Naive thymus-derived CD4-positive, alpha-beta T cell (primary cell): ENCODE measurements at regions not wholly inside any gene's neighbourhood (a gene's known extent, or its start where the extent isn't known, plus 50 kb on each side); places are given as distances from the start of the nearest gene placed in this dataset.
A peak's percentile ranks its signal among the peaks of the same experiment; 100 is the strongest.

Source experiments
- ATAC-seq: fragments of 150-1000 bp; cut with Tn5 transposase; 2 replicates; pipeline ENCODE4 v1.10.0; 2021; ENCODE audit warnings: mild to moderate bottlenecking, moderate library complexity
- CTCF ChIA-PET: fragments of 350-600 bp; sonication (Branson Sonifier 250); formaldehyde crosslinking; loops from one replicate; lab custom pipeline; 2021; ENCODE audit warnings: antibody characterized with exemption; lab: Charles Lee
- POLR2A ChIA-PET: fragments of 350-600 bp; sonication (Branson Sonifier 250); formaldehyde crosslinking; loops from one replicate; lab custom pipeline; 2021; ENCODE audit warnings: antibody characterized with exemption, inconsistent platforms; lab: Charles Lee
- DNase-seq, 9 donors: peaks; one replicate each; pipeline versions ENCODE4 v3.0.0 to v3.0.0-alpha.2; 2020 to 2022; ENCODE audit warnings: mixed read lengths in 1 of 9
- H3K27ac ChIP-seq: one replicate; pipeline ENCODE4 v1.7.0; 2013; ENCODE audit warnings: mild to moderate bottlenecking, low read depth, low read length, moderate library complexity
- H3K27me3 ChIP-seq, 2 donors: one replicate each; pipeline ENCODE4 v1.7.0; 2013; ENCODE audit warnings: low read length in 2 of 2, mild to moderate bottlenecking in 2 of 2, moderate library complexity in 2 of 2; ENCODE audit not compliant: control insufficient read depth in 2 of 2, insufficient read depth in 2 of 2
- H3K36me3 ChIP-seq, 3 experiments: 1 replicate in 2 of 3; 2 replicates in 1 of 3; pipeline ENCODE4 v1.7.0; 2013; ENCODE audit warnings: low read length in 3 of 3, mild to moderate bottlenecking in 3 of 3, moderate library complexity in 1 of 3; ENCODE audit not compliant: insufficient read depth in 3 of 3, control insufficient read depth in 2 of 3
- H3K4me1 ChIP-seq, 2 donors: one replicate each; pipeline ENCODE4 v1.7.0; 2013; ENCODE audit warnings: low read length in 2 of 2, mild to moderate bottlenecking in 2 of 2, moderate library complexity in 1 of 2; ENCODE audit not compliant: control insufficient read depth in 2 of 2, insufficient read depth in 2 of 2
- H3K4me3 ChIP-seq: 2 replicates; pipeline ENCODE4 v1.7.0; 2013; ENCODE audit warnings: mild to moderate bottlenecking, low read length
- H3K9me3 ChIP-seq, 3 experiments: 1 replicate in 2 of 3; 2 replicates in 1 of 3; pipeline ENCODE4 v1.7.0; 2013; ENCODE audit warnings: low read length in 3 of 3; ENCODE audit not compliant: control insufficient read depth in 2 of 3
- H3K27ac Mint-ChIP-seq, 9 donors: one replicate each; pipeline ENCODE4 v1.8.0; 2020 to 2022; ENCODE audit warnings: mixed read lengths in 9 of 9, mild to moderate bottlenecking in 8 of 9, moderate library complexity in 5 of 9, inconsistent platforms in 2 of 9
- H3K27me3 Mint-ChIP-seq, 5 donors: one replicate each; pipeline ENCODE4 v1.8.0; 2021 to 2022; ENCODE audit warnings: mixed read lengths in 5 of 5, mild to moderate bottlenecking in 1 of 5
- H3K36me3 Mint-ChIP-seq, 5 donors: one replicate each; pipeline ENCODE4 v1.8.0; 2020 to 2022; ENCODE audit warnings: mixed read lengths in 5 of 5, mild to moderate bottlenecking in 3 of 5, inconsistent platforms in 1 of 5
- H3K4me1 Mint-ChIP-seq, 7 donors: one replicate each; pipeline ENCODE4 v1.8.0; 2020 to 2022; ENCODE audit warnings: mixed read lengths in 7 of 7, mild to moderate bottlenecking in 3 of 7, inconsistent platforms in 1 of 7
- H3K4me3 Mint-ChIP-seq, 10 donors: one replicate each; pipeline ENCODE4 v1.8.0; 2020 to 2022; ENCODE audit warnings: mild to moderate bottlenecking in 10 of 10, mixed read lengths in 10 of 10, moderate library complexity in 6 of 10, inconsistent platforms in 2 of 10
- H3K9me3 Mint-ChIP-seq, 11 donors: one replicate each; pipeline ENCODE4 v1.8.0; 2020 to 2022; ENCODE audit warnings: mixed read lengths in 11 of 11, mild to moderate bottlenecking in 4 of 11, inconsistent platforms in 1 of 11, moderate library complexity in 1 of 11
- intact Hi-C, 2 donors: fragments of 100-400 bp; cut with micrococcal nuclease; formaldehyde crosslinking; loops; one replicate each; pipeline ENCODE4 v1.15.1; 2023

- Mint-ChIP-seq H3K36me3 (peaks cover 0 to 4% (median 0%) of the 10 kb centered on the region in 5 donors), H3K4me3 (no peak overlapping the region), H3K4me1 (no peaks in the 10 kb centered on the region), H3K27ac (no peak overlapping the region), H3K27me3 (peaks cover 2 to 32% (median 15%) of the 10 kb centered on the region in 5 donors), H3K9me3 (peaks cover 4 to 30% (median 19%) of the 10 kb centered on the region in 11 donors)
- Histone ChIP-seq H3K4me1 (no peaks in the 10 kb centered on the region), H3K4me3 (no peak overlapping the region), H3K27me3 (no peaks in the 10 kb centered on the region), H3K9me3 (peaks cover 0 to 8% (median 0%) of the 10 kb centered on the region in 3 experiments), H3K36me3 (no peaks in the 10 kb centered on the region), H3K27ac (no peak overlapping the region)
- no peak for ATAC-seq
- ChIA-PET CTCF (no interaction called here), POLR2A (no interaction called here)
- no peak for DNase-seq
- intact Hi-C loops = no loop called here
These were observed 274.4 kb downstream of the THBS2 start for GRCh38 chr6:168979254-168979653.

GRCh38 chr6:168972128-168972527, 281.5 kb downstream of the THBS2 start:
- Mint-ChIP-seq H3K9me3 (peaks cover 0 to 5% (median 0%) of the 10 kb centered on the region in 11 donors), H3K4me3 (no peak overlapping the region), H3K36me3 (no peaks in the 10 kb centered on the region), H3K27me3 (peaks cover 6 to 35% (median 14%) of the 10 kb centered on the region in 5 donors), H3K27ac (no peak overlapping the region), H3K4me1 (no peaks in the 10 kb centered on the region)
- H3K27me3 ChIP-seq = no peaks in the 10 kb centered on the region
- ATAC-seq = no peak
- H3K36me3 ChIP-seq = no peaks in the 10 kb centered on the region
- DNase-seq = no peak
- H3K4me1 ChIP-seq = no peaks in the 10 kb centered on the region
- no peaks in the 10 kb centered on the region for H3K9me3 ChIP-seq
- intact Hi-C loops = no loop called here
- H3K4me3 ChIP-seq = no peak overlapping the region
- no peak overlapping the region for H3K27ac ChIP-seq
- POLR2A ChIA-PET = no interaction called here
- CTCF ChIA-PET = no interaction called here

GRCh38 chr6:168971549-168971948, 282.1 kb downstream of the THBS2 start:
- Mint-ChIP-seq H3K27me3 (peaks cover 7 to 35% (median 17%) of the 10 kb centered on the region in 5 donors), H3K9me3 (peaks cover 0 to 5% (median 0%) of the 10 kb centered on the region in 11 donors), H3K4me1 (no peaks in the 10 kb centered on the region), H3K4me3 (no peak overlapping the region), H3K36me3 (no peaks in the 10 kb centered on the region), H3K27ac (no peak overlapping the region)
- intact Hi-C loops = no loop called here
- H3K4me1 ChIP-seq = no peaks in the 10 kb centered on the region
- no peaks in the 10 kb centered on the region for H3K36me3 ChIP-seq
- no peaks in the 10 kb centered on the region for H3K27me3 ChIP-seq
- ChIA-PET CTCF (no interaction called here), POLR2A (no interaction called here)
- DNase-seq (no peak), ATAC-seq (no peak)
- H3K4me3 ChIP-seq = no peak overlapping the region
- no peaks in the 10 kb centered on the region for H3K9me3 ChIP-seq
- no peak overlapping the region for H3K27ac ChIP-seq

GRCh38 chr6:168968801-168969200, 284.8 kb downstream of the THBS2 start:
- no peaks in the 10 kb centered on the region for H3K36me3 ChIP-seq
- ATAC-seq (no peak), DNase-seq (no peak)
- H3K27ac Mint-ChIP-seq = no peak overlapping the region
- intact Hi-C loops = no loop called here
- no peaks in the 10 kb centered on the region for H3K4me1 ChIP-seq
- ChIA-PET POLR2A (no interaction called here), CTCF (no interaction called here)
- H3K9me3 Mint-ChIP-seq = peaks cover 0 to 10% (median 0%) of the 10 kb centered on the region in 11 donors
- peaks cover 7 to 25% (median 22%) of the 10 kb centered on the region in 5 donors for H3K27me3 Mint-ChIP-seq
- no peaks in the 10 kb centered on the region for H3K36me3 Mint-ChIP-seq
- no peak overlapping the region for H3K4me3 ChIP-seq
- H3K4me3 Mint-ChIP-seq = no peak overlapping the region
- H3K27me3 ChIP-seq = no peaks in the 10 kb centered on the region
- H3K27ac ChIP-seq = no peak overlapping the region
- no peaks in the 10 kb centered on the region for H3K4me1 Mint-ChIP-seq
- H3K9me3 ChIP-seq = no peaks in the 10 kb centered on the region

- Mint-ChIP-seq H3K36me3 (no peaks in the 10 kb centered on the region), H3K27me3 (peaks cover 7 to 27% (median 25%) of the 10 kb centered on the region in 5 donors), H3K27ac (no peak overlapping the region), H3K4me3 (no peak overlapping the region), H3K4me1 (no peaks in the 10 kb centered on the region), H3K9me3 (peaks cover 0 to 10% (median 0%) of the 10 kb centered on the region in 11 donors)
- no peak overlapping the region for H3K27ac ChIP-seq
- DNase-seq (peak in 1 of 9 donors; percentile 2), ATAC-seq (peak; percentile 78)
- no peaks in the 10 kb centered on the region for H3K36me3 ChIP-seq
- ChIA-PET POLR2A (no interaction called here), CTCF (no interaction called here)
- no peaks in the 10 kb centered on the region for H3K4me1 ChIP-seq
- intact Hi-C loops = no loop called here
- H3K4me3 ChIP-seq = no peak overlapping the region
- H3K27me3 ChIP-seq = no peaks in the 10 kb centered on the region
- H3K9me3 ChIP-seq = no peaks in the 10 kb centered on the region
These were observed 285.4 kb downstream of the THBS2 start for GRCh38 chr6:168968228-168968627.

- H3K4me3 Mint-ChIP-seq = no peak overlapping the region
These were observed 286.2 kb downstream of the THBS2 start for GRCh38 chr6:168967281-168967925.

More at GRCh38 chr6:168967281-168967925, 286.2 kb downstream of the THBS2 start:
- H3K36me3 ChIP-seq = no peaks in the 10 kb centered on the region
- Mint-ChIP-seq H3K27me3 (peaks cover 4 to 28% (median 26%) of the 10 kb centered on the region in 5 donors), H3K9me3 (peaks cover 0 to 10% (median 0%) of the 10 kb centered on the region in 11 donors), H3K36me3 (no peaks in the 10 kb centered on the region), H3K4me1 (no peaks in the 10 kb centered on the region), H3K27ac (no peak overlapping the region)
- no peaks in the 10 kb centered on the region for H3K27me3 ChIP-seq
- ATAC-seq = no peak
- H3K27ac ChIP-seq = no peak overlapping the region
- CTCF ChIA-PET = no interaction called here
- POLR2A ChIA-PET = no interaction called here
- no peaks in the 10 kb centered on the region for H3K4me1 ChIP-seq
- intact Hi-C loops = no loop called here
- no peaks in the 10 kb centered on the region for H3K9me3 ChIP-seq
- no peak for DNase-seq
- no peak overlapping the region for H3K4me3 ChIP-seq
